Peyer's patch (tissue), 4 donors: ENCODE measurements at regions not wholly inside any gene's neighbourhood (a gene's known extent, or its start where the extent isn't known, plus 50 kb on each side); places are given as distances from the start of the nearest gene placed in this dataset.

Experiments
- CTCF ChIP-seq, 6 experiments: fragments of 450-650 bp in 4 of 6; fragments of 200-600 bp in 2 of 6; sonication (generic) in 1 of 6; IDR thresholded peaks; one replicate each; pipeline ENCODE4 v1.5.1; 2017 to 2019; ENCODE audit warnings: antibody characterized with exemption in 6 of 6, mild to moderate bottlenecking in 3 of 6, moderate library complexity in 1 of 6
- POLR2A ChIP-seq, 2 donors: fragments of 450-650 bp; IDR thresholded peaks; one replicate each; pipeline ENCODE4 v1.5.1; 2017; ENCODE audit warnings: antibody characterized with exemption in 2 of 2, mild to moderate bottlenecking in 2 of 2, moderate library complexity in 2 of 2

GRCh38 chr15:29514926-29515325 is 245.3 kb upstream of the NSMCE3 start:
- no peak for TF ChIP-seq POLR2A (IDR thresholded peaks at IDR 0.05)
- no peak for TF ChIP-seq CTCF (IDR thresholded peaks at IDR 0.05)
